ENCODE measurements at regions not wholly inside any gene's neighbourhood (a gene's known extent, or its start where the extent isn't known, plus 50 kb on each side); places are given as distances from the start of the nearest gene placed in this dataset.

DNA sequence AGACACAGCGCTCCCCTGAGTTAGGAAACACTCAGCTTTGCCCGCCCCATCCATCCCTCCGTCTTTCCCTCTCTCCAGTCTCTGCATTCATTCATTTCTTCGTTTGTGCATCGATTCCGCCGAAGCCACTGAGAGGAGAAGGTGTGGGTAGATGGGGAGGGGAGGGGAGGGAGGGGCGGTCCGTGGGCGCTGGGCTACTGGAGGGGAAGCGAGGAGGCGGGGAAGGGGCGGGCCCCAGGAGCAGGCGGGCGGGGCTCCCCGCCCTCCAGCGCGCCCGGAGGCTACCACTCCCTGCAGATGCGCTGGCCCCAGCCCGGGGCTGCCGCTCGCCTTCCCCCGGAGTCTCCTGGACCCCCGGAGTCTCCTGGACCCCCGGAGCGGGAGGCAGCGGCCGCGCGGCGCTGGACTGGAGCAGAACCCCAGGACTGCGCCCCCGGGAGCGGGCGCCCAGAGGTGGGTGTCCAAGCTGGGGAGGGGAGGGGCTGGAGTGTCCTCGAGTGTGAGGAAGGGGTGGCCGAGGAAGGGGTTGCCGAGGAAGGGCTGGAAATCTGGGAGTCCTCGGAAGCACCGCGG lies 159.5 kb downstream of the C9orf152 start (continued):
- TF ChIP-seq, protein P1, sequence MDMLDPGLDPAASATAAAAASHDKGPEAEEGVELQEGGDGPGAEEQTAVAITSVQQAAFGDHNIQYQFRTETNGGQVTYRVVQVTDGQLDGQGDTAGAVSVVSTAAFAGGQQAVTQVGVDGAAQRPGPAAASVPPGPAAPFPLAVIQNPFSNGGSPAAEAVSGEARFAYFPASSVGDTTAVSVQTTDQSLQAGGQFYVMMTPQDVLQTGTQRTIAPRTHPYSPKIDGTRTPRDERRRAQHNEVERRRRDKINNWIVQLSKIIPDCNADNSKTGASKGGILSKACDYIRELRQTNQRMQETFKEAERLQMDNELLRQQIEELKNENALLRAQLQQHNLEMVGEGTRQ (IDR thresholded peaks at IDR 0.05; ENCODE audit: borderline replicate concordance, low read depth, low read length), result no peak
- TF ChIP-seq PAX8 (IDR thresholded peaks at IDR 0.05), result no peak
- TF ChIP-seq POLR2AphosphoS5 (IDR thresholded peaks at IDR 0.05; ENCODE audit: low read length), result peak; percentile 58
- no peak for TF ChIP-seq ZNF274 (IDR thresholded peaks at IDR 0.05; ENCODE audit: insufficient read depth, insufficient read length)
- TF ChIP-seq, protein P2, sequence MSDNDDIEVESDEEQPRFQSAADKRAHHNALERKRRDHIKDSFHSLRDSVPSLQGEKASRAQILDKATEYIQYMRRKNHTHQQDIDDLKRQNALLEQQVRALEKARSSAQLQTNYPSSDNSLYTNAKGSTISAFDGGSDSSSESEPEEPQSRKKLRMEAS (IDR thresholded peaks at IDR 0.05; ENCODE audit: low read depth, low read length), result no peak
- TF ChIP-seq MYC (IDR thresholded peaks at IDR 0.05; ENCODE audit: insufficient read depth, insufficient read length, insufficient replicate concordance, low read length, severe bottlenecking), result no peak
- no peak for TF ChIP-seq TCF7 (IDR thresholded peaks at IDR 0.05; ENCODE audit: borderline replicate concordance)
- TF ChIP-seq CHD4 (IDR thresholded peaks at IDR 0.05), result no peak
- no peak for TF ChIP-seq FOXM1 (IDR thresholded peaks at IDR 0.05; ENCODE audit: low read depth, low read length)
- TF ChIP-seq IKZF2 (IDR thresholded peaks at IDR 0.05), result no peak; a peak in 1 of 4 replicates
- no peak for TF ChIP-seq SIN3A (IDR thresholded peaks at IDR 0.05; ENCODE audit: low read depth, low read length)
- TF ChIP-seq CREM (IDR thresholded peaks at IDR 0.05; ENCODE audit: low read depth), result no peak
- TF ChIP-seq SREBF1 (IDR thresholded peaks at IDR 0.05; ENCODE audit: low read length), result no peak
- TF ChIP-seq ESRRA (IDR thresholded peaks at IDR 0.05; ENCODE audit: low read length), result no peak
- TF ChIP-seq, protein P3, sequence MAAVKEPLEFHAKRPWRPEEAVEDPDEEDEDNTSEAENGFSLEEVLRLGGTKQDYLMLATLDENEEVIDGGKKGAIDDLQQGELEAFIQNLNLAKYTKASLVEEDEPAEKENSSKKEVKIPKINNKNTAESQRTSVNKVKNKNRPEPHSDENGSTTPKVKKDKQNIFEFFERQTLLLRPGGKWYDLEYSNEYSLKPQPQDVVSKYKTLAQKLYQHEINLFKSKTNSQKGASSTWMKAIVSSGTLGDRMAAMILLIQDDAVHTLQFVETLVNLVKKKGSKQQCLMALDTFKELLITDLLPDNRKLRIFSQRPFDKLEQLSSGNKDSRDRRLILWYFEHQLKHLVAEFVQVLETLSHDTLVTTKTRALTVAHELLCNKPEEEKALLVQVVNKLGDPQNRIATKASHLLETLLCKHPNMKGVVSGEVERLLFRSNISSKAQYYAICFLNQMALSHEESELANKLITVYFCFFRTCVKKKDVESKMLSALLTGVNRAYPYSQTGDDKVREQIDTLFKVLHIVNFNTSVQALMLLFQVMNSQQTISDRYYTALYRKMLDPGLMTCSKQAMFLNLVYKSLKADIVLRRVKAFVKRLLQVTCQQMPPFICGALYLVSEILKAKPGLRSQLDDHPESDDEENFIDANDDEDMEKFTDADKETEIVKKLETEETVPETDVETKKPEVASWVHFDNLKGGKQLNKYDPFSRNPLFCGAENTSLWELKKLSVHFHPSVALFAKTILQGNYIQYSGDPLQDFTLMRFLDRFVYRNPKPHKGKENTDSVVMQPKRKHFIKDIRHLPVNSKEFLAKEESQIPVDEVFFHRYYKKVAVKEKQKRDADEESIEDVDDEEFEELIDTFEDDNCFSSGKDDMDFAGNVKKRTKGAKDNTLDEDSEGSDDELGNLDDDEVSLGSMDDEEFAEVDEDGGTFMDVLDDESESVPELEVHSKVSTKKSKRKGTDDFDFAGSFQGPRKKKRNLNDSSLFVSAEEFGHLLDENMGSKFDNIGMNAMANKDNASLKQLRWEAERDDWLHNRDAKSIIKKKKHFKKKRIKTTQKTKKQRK (IDR thresholded peaks at IDR 0.05; ENCODE audit: low read depth, low read length), result no peak
- 0 out of 2 replicates have a peak, but pooled peaks have one; percentile 50 for TF ChIP-seq POLR2AphosphoS2 (IDR thresholded peaks at IDR 0.05; ENCODE audit: low read depth, low read length)
- peak; percentile 17; the same call in 1 of the 2 replicates for TF ChIP-seq RUNX3 (IDR thresholded peaks at IDR 0.05; ENCODE audit: low read length)
- no peak for TF ChIP-seq CEBPB (IDR thresholded peaks at IDR 0.05; ENCODE audit: borderline replicate concordance in 1 of 2, low read depth in 2 of 2, low read length in 2 of 2)
- TF ChIP-seq USF1 (IDR thresholded peaks at IDR 0.05; ENCODE audit: borderline replicate concordance, extremely low read length, insufficient read depth, low read depth, low read length), result no peak
- TF ChIP-seq NR2F1 (conservative IDR thresholded peaks at IDR 0.05), result no peak
- no peak; the same call in 1 of the 2 replicates for TF ChIP-seq GATAD2B (conservative IDR thresholded peaks at IDR 0.05; ENCODE audit: low read depth)
- TF ChIP-seq RELA (IDR thresholded peaks at IDR 0.05; ENCODE audit: borderline replicate concordance, partially characterized antibody), result no peak
- TF ChIP-seq MEF2A (IDR thresholded peaks at IDR 0.05; ENCODE audit: insufficient read depth, low read depth, low read length), result no peak
- TF ChIP-seq TBL1XR1 (IDR thresholded peaks at IDR 0.05; ENCODE audit: low read depth, low read length), result no peak
- TF ChIP-seq, protein P4, sequence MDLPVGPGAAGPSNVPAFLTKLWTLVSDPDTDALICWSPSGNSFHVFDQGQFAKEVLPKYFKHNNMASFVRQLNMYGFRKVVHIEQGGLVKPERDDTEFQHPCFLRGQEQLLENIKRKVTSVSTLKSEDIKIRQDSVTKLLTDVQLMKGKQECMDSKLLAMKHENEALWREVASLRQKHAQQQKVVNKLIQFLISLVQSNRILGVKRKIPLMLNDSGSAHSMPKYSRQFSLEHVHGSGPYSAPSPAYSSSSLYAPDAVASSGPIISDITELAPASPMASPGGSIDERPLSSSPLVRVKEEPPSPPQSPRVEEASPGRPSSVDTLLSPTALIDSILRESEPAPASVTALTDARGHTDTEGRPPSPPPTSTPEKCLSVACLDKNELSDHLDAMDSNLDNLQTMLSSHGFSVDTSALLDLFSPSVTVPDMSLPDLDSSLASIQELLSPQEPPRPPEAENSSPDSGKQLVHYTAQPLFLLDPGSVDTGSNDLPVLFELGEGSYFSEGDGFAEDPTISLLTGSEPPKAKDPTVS (IDR thresholded peaks at IDR 0.05; ENCODE audit: low read depth, low read length), result no peak
